Fibroblast of mammary gland (primary cell): ENCODE measurements at regions not wholly inside any gene's neighbourhood (a gene's known extent, or its start where the extent isn't known, plus 50 kb on each side); places are given as distances from the start of the nearest gene placed in this dataset.
"Not testable (repeated sequence)": the region's sequence is repeated elsewhere in the genome, so short reads cannot be mapped to it uniquely, and the experiment has no call there.

ENCODE experiments used
- DNase-seq: peaks from one replicate; pipeline ENCODE4 v3.0.0-alpha.2; 2010; ENCODE audit warnings: low read depth
- H3K4me3 ChIP-seq: 2 replicates; pipeline ENCODE4 v1.5.1; 2011; ENCODE audit warnings: low read depth, mild to moderate bottlenecking, low read length, moderate library complexity; ENCODE audit not compliant: control insufficient read depth
- TF ChIP-seq, protein P1 (sequence below): conservative IDR thresholded peaks from 2 replicates; pipeline ENCODE4 v1.5.1; 2011; ENCODE audit warnings: low read depth, low read length, inconsistent platforms; ENCODE audit not compliant: control insufficient read depth, insufficient read depth

DNA sequence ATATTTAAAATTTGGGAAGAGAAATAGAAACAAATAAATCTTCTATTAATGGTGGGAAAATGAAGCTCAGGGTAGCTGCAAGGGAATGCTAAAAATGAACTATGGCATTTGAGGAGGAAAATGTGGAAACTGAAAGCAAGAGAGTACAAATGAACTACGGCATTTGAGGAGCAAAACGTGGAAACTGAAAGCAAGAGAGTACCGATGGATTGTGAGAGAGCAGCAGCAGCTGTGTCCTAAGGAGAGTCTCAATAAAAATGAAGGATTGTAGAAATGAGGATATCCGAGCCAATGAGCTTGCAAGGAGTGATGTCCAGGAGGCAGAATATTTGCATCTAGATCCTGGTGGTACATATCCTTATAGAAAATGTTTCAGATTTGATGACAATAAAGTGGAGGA lies 547.1 kb upstream of the ZNF337 start:
- TF ChIP-seq, protein P1, sequence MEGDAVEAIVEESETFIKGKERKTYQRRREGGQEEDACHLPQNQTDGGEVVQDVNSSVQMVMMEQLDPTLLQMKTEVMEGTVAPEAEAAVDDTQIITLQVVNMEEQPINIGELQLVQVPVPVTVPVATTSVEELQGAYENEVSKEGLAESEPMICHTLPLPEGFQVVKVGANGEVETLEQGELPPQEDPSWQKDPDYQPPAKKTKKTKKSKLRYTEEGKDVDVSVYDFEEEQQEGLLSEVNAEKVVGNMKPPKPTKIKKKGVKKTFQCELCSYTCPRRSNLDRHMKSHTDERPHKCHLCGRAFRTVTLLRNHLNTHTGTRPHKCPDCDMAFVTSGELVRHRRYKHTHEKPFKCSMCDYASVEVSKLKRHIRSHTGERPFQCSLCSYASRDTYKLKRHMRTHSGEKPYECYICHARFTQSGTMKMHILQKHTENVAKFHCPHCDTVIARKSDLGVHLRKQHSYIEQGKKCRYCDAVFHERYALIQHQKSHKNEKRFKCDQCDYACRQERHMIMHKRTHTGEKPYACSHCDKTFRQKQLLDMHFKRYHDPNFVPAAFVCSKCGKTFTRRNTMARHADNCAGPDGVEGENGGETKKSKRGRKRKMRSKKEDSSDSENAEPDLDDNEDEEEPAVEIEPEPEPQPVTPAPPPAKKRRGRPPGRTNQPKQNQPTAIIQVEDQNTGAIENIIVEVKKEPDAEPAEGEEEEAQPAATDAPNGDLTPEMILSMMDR, result no peak
- DNase-seq, result no peak

DNA sequence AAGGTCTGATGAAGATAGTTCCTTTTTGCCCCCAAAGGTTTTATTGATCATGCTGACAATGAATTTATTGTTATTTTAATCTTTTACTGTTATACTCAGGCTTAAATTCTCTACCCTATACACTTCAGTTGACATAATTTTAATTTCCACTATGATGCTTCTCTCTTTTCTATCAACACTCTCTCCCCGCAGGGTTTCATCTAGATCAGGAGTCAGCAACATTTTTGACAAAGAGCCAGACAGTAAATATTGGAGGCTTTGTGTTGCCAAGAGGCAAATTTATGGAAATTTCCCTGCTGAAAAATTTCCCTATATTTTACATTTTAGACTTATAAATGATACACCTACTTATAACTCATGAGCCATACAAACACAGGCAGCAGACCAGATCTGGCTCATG lies 524.0 kb upstream of the ZNF337 start:
- not testable (repeated sequence) for H3K4me3 ChIP-seq, DNase-seq

More for the DNA sequence above, 547.1 kb upstream of the ZNF337 start:
- H3K4me3 ChIP-seq, result no peak overlapping the region

DNA sequence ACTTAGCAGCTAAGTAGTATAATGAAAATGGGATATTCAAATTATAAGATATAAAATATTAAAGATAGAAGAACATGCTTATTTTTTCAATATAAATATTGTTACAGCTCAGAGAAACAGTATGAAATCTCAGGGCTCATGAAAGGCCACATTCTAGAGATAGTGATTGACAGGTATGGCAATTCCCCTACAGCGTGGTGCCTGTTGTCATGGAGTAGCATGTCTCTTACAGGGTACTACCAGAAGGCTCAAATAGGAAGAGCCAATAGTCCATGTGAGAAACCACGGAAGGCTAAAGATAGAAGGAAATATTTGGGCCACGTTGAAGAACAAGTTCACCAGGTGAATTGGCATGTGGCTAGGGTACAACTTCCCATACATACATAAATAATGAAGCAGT lies 522.9 kb upstream of the ZNF337 start:
- H3K4me3 ChIP-seq, DNase-seq: not testable (repeated sequence)

DNA sequence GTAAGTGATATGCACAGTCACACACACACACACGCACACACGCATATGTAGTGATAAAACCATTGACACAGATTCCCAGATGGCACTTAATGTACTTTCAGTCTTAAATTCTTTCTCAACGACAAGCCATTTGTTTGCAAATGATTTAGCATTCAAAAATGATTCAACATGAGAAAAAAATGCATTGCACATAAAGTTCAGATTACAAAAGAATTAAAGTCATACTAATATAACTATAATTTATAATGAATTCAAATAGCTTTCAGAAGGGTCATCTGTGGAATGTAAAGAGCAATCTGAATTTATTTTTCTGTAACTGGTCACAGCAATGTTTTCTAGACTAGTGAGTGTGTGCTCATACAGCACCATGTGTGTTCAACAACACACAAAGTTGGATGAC lies 521.6 kb upstream of the ZNF337 start:
- TF ChIP-seq, protein P1, result no peak
- no peak for DNase-seq
- no peak overlapping the region for H3K4me3 ChIP-seq

DNA sequence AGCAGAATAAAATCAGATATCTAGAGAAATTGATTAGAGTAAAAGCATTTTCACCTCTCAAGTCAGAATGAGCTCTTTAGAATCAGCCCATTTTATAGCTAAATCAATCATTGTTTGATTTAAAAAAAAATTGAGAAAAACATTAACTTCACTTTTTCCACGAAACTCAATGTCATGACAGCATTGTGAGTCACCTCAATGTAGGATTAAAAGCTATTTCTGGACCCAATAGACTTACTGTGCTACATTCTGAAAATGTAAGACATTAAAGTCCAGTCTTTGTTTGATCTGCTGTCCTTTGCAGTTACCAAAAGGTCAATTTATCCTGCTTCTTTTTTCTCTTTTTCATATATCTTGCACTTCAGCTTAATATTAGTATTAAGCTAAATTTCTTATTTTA lies 519.4 kb upstream of the ZNF337 start:
- TF ChIP-seq, protein P1, result no peak
- H3K4me3 ChIP-seq, result no peak overlapping the region
- peak; percentile 16 for DNase-seq

DNA sequence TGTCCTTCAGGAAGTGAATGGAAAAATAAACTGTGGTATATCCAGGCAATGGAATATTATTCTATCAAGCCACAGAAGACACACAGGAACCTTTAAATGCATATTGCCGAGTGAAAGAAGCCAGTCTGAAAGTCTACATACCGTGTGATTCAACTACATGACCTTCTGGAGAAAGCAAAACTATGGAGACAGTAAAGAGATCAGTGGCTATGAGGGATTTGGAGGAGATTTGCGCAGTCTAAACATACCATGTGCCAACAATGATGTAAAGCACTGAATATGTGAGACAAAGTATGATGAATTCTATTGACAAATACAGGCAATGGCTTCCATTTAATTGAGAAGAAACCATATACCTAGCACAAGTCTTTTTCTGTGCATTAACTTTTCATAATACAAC lies 518.3 kb upstream of the ZNF337 start:
- H3K4me3 ChIP-seq, result no peak overlapping the region
- TF ChIP-seq, protein P1, result no peak
- no peak for DNase-seq

DNA sequence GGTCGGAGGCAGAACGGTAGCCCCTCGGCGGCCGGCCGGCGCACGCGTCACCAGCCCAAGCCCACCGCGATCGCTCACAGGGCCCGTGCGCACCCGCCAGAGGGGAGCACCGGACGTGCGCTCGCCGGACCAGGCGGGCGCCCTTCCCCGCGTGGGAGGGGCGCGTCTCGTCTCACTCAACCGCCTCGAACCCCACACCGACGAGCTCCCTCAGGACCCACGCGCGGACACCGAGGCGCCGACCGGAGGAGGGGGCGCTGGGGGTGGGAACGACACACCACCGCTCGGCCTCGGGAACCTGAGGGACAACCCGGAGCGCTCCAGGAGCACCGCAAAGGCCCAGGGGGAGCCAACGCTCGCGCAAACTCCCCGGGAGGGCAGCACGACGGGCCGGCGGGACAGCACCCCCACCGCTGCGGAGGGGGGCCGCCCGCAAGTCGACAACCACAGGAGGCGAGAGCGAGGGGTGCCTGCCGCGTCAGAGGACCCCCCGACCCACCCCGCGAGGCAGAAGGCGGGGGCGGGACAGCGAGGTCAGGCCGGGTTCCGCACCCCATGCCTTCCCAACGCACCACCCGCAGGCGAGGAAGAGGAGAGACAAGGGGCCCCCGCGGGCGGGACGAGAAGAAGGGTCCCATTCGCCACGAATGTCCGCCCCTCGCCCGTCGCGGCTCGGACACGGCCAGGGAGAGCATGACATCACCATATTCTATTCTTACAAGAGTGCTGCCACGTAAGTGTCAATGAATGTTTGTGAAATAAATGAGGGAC lies 512.7 kb upstream of the ZNF337 start:
- H3K4me3 ChIP-seq, result no peak overlapping the region
- DNase-seq, result no peak
- TF ChIP-seq, protein P1, result no peak
